ENCODE measurements at regions not wholly inside any gene's neighbourhood (a gene's known extent, or its start where the extent isn't known, plus 50 kb on each side); places are given as distances from the start of the nearest gene placed in this dataset.
"Not testable (repeated sequence)": the region's sequence is repeated elsewhere in the genome, so short reads cannot be mapped to it uniquely, and the experiment has no call there.

DNA sequence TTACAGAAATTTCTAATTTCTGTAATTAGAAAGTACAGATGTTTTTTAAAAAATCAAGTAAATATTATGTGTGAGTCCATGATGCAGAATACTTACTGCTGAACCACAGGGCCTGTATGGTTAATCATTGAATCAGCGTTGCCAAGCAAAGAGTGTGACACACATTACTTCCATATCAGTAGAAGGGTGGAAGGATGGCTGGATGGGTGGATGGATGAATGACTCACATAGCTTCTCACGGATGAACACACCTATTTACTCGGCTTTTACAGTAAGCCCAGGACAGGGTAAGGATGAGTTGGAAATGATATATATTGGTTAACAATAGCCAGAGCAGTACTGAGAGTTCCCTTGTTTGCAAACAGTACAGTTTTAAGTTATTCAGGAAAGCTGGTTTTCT is 495.9 kb upstream of the RBFOX1 start:
- DNase-seq, result no peak

DNA sequence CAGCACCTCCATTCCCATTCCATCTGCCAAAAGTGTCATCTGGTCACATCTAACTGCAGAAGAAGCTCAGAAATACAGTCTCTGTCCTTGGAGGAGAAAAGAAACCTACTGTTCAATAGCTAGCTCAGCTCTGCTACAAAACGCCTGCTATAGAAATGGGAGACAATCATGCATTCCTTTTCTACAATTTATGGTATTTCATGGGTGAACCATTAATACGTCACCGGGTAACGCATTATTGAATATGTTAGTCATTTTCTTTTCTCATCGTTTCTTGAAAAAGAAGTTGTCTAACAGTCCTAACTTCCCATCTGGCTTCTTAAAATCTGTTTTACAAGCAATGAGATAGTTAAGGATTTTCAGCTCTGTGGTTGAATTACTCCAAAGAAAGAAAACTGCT is 496.7 kb upstream of the RBFOX1 start:
- no peak for DNase-seq

DNA sequence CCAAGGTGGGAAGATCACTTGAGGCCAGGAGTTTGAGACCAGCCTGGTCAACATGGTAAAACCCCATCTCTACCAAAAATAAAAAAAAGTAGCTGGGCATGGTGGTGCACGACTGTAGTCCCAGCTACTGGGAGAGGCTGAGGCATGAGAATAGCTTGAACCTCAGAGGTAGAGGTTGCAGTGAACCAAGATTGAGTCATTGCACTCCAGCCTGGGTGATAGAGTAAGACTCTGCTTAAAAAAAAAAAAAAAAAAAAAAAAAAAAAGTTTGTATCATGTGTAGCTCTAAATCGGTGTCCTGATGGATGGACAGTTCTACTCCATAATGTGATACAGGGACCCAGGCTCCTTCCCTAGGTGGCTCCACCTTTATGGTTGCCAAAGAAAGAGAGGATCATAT is 497.1 kb upstream of the RBFOX1 start:
- DNase-seq, result no peak

DNA sequence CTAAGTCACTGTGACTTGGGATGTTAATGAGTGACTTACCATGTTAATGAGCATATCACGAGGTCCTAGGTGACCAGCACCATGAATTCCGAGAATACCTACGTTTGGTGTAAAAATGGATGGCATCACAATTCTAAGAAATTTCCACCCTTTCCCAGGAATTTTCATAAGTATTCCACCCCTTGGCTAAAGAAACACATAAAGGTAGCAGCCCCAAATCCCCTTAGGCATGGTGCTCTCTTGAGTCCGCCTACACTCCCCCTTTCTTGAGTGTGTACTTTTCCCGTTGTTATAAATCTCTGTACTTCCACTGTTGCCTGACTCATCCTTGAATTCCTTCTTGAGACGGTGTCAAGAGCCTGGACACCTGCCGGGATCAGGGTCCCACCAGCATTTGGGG is 504.0 kb upstream of the RBFOX1 start:
- DNase-seq, result no peak

DNA sequence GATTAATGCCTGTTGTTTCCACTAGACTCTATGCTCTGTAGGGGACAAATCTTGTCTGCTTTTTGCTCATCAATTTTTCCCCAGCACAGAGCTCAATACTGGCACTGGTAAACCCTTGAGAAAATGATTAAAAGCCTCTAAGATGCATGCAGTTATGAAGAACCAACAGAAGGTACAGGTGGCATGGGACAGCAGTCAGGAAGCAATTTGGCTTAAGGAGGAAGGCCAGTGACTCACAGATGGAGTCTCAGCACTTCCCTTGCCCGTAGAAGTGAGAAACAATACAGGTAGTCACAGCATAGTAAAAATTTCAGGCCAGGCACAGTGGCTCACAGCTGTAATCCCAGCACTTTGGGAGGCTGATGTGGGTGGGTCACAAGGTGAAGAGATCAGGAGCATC is 504.7 kb upstream of the RBFOX1 start:
- no peak for DNase-seq

DNA sequence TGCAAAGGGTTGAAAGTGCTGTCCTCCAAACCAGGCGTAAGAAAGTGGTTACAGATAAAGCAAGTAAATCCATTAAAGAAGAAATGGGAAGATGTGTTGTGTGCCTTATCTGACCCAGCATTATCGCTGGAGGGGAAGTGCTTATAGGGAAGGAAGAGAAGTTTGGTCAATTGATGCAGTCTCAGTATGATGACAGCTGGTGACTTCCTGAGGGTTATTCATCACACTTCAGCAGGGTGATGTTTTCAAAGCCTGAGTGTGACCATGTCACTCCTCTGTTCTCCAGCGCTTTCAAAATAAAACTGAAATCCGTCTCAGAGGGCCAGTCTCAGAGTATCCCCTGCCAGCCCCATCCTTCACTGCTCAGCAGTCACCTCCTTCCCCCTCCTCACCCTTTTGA is 505.4 kb upstream of the RBFOX1 start:
- peak; percentile 65 for DNase-seq

DNA sequence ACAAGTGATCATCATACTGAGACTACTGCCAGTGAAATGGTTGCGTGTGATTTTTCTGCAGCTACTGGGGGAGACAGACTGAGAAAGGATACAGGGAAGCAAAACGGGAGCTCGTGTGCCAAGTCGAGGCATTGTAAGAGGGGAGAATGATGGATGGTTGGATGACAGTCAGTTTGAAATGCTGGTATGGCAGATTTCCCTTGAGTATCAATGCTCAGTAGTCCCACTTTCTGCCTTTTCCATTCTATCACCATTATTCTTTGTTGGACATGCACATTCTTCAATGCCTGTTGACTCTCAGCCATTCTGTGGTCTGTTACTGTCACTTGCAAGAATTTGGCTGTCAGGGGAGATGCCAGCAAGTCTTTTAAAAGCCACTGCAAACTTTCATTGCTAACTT is 510.6 kb upstream of the RBFOX1 start:
- DNase-seq, result no peak

DNA sequence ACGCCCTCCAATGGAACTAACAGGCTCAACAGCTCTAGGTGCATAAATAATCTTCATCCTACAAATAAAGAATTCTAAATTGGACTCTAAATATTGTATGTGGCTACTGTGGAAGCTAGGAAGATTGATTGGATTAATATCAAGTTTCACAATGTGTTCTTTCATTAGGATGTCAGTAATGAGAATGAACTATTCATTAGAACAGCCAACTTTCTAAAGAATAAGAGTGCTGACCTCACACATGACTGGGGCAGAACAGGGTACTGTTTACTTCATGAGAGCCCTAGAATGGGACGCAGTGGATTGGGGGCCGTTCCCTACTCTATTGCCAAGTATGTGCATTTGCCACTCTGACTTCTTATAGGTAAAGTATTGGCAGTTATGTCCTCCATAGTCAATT is 528.2 kb upstream of the RBFOX1 start:
- DNase-seq, result no peak

DNA sequence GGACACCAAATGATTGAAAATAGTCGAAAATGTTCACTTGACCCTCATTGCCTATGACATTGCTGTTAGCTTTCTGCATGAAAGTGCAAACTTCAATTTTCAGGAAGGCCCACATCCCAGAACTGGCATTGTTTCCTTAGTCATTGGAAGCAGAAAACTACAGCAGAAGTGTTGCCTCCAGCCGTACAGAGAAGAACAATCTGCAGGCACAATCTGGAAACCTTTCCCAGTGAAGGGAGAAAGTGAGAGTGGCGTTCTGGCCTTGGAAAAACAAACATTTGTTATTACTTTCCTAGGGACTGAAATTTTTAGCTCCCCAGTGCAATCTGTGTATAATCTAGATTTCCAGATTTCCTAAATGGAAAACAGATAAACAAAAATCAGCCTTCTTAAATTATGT is 529.5 kb upstream of the RBFOX1 start:
- DNase-seq, result no peak

DNA sequence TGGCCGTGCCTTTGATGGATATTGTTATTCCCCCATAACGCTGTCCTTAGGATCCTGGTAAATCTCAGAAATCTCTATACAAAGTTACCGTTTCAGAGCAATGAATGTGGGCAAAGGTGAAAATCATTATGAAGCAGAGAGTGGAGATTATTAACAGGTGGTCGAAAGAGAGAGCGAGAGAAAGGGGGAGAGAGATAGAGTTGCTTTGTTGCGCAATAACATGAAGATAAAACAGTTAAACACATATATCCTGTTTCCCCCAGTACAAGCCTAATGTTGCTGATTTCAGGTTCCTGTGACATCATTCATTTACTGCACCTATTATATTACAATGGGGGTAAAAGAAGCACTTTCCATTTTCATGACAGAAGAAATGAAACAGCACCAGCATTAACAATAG is 535.4 kb upstream of the RBFOX1 start:
- no peak for DNase-seq

DNA sequence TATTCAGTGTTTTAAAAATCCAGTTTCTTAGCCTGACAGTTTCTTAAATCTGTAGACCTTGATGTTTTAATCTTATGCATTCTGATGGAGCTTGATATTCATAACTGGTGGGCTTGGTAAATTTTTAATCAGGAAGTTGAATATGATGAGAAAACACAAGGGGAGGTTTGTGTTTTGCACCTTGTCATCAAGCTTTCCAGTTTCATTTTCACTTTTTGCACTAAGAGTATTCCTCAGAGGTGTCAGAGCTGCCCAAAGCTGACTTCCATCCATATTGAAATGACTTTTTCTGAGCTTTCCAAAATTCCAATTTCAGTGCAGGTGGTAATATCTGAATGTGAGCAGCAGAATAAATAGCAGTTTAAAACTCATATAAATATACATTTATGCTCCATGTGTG is 555.0 kb upstream of the RBFOX1 start:
- DNase-seq, result no peak

DNA sequence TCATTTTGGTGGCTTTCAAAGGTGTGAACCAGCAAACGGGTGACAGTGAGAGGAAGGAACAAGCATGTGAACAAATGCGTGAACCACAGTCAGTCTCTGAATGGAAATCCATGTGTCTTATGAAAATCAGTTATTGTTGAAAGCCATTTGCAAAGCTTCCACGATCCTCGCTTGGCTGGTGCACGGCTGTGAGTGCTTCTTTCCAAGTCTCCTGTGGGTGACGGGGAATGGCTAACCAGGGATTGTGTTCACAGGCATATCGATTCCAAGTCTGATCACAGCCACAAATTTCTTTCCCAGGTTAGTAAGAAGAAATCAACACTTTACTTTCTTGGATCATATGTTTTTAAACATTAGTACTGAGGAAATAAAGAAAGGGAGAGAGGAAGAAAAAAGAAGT is 556.9 kb upstream of the RBFOX1 start:
- no peak for DNase-seq

DNA sequence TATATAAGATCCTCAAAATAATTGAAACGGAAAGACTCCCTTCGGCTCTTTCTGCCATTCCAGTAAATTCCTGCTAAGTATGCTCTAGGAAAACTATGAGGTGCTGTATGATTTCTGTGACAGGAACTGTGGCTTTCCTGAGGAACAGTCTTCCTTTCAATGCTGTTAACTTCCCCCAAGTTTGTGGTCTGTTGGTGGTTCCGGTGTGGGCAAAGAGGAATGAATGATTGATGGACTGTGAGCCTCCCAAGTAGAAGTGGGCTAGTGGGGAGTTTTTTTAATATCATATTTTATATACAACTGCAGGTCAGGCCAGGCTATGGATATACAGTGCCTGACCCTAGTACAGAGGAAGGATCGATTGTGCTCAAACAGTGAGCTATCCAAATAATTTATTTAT is 560.7 kb upstream of the RBFOX1 start:
- no peak for DNase-seq

DNA sequence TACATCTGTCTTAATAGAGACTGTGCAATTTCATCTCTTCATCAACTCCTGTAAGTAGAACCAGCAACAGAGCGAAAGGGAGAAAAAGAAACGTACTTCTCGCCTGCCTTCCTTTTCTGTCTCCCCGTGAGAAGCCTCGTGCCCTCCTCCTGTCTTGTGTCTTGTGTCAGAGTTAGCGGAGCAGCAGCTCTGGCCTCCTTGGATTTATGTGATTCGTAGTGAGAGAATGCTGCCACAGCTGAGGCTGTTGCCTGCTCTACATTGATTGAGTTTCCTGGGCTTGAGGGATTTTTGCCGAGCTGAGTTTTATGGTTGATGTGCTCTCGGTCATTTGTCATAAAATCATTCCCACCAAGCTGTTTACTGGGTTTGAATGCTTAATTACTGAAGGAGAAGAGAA is 579.1 kb upstream of the RBFOX1 start:
- no peak for DNase-seq

DNA sequence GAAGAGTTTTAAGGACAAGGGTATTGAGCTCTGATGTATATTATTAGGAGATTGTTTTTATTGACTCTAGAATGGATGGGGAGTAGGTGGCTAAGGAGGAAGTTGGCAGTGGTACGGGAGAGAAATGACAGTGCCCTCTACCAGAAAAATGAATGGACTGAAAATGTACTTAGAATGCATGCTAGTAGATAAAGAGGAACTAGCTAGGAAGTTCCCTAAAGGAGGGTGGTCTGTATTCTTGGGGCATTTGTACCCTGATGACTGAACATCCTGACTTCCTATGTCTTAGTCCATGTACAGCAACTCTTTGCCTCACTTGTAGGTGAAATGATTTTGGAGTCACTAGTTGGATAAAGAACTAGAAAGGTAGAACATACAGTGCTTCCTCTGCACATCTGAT is 581.5 kb upstream of the RBFOX1 start:
- DNase-seq, result no peak

DNA sequence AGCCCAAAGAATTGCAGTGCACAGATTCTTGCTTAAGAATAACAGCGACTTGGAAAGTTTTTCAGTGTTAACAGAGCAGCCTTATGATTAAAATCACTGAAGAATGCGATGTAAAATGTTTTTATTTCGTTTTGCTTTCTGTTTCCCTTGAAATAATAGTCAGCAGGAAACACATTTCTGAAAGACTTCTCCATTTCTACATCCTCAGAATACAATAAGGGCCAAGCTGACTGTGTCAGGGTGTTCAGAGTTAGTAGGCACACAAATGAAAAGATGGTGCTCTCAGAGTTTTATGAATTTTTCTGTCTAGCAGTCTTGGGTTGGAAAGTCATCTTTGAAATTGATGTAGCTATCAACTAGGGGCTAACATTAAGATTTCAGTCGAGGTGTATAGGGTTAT is 582.9 kb upstream of the RBFOX1 start:
- peak; percentile 9 for DNase-seq

DNA sequence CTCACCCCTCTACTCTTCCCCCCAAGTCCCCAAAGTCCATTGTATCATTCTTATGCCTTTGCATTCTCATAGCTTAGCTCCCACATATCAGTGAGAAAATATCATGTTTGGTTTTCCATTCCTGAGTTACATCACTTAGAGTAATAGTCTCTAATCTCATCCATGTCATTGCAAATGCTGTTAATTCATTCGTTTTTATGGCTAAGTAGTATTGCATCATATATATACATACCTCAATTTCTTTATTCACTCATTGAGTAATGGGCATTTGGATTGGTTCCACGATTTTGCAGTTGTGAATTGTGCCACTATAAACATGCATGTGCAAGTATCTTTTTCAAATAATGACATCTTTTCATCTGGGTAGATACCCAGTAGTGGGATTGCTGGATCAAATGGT is 596.3 kb upstream of the RBFOX1 start:
- DNase-seq, result not testable (repeated sequence)

DNA sequence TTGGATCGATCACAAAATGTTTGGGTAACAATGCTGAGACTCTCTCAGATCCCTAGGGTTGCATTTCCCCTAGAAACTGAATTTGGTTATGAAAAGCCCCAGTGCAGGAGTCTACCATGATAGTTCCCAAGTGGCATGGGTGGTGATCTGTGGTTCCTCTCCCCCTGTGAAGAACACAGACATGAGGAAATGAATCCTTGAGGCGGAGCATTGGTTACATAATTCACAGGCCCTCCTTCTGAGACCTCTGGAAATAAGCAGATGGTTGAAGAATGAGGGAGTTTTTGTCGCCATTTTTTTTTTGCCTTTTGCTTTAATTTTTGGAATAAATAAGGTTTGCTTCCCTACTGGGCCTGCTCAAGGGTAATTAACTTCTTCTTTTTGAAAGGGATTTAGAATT is 597.0 kb upstream of the RBFOX1 start:
- DNase-seq, result no peak

DNA sequence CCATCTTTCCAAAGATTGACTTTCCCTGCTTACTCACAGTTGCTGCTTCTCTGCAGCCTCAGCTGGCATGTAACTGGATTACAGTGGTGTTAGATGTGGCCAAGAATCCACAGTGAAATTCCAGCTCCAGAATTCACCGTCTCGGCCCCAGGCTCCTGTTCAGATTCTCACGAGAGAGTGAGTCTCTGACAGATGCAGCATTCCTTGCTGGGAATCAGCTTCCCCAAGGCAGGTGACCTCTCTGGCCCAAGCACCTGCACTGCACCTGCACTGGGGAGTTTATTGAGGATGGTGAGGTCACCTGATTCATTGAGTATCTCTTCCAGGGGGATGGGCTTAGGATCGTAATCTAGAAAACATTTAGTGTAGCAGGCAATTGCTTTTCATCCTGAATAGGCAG is 600.5 kb upstream of the RBFOX1 start:
- no peak for DNase-seq

DNA sequence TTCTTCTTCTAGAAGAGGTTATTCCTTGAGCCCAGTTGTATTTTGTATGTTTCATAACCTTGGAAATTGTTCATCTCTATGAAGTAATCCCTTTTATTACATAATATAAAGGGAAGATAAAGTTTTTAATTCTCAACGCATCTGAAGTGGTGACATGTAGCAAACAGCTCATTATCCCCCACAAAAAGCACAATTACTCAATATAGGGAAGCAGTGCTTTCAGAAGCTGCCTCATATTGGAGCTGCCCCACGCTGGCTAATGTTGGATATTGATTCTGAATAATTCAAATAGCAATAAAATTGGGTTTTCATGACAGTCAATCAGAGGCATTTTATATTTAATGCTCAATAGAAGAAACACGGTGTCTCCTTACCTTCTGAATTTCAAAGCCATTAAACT is 604.3 kb upstream of the RBFOX1 start:
- peak; percentile 7 for DNase-seq

DNA sequence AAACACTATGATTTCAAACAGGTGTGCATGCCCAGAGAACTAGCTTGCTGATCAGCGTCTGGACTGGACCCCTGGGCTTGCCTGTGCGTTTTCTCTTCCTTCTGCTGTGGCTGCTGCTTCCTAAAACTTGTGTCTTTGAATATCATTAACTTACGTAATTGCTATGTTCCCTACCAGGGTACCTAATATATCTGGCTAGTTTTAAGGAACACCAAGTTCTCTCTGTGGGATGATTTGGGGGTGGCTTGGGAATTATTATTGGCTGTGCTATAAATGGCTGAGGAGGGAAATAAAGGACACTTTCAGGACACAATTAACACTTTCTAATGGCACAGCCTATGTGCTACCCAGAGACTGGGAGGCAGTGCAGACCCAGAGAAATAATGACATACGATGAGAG is 606.0 kb upstream of the RBFOX1 start:
- no peak for DNase-seq

DNA sequence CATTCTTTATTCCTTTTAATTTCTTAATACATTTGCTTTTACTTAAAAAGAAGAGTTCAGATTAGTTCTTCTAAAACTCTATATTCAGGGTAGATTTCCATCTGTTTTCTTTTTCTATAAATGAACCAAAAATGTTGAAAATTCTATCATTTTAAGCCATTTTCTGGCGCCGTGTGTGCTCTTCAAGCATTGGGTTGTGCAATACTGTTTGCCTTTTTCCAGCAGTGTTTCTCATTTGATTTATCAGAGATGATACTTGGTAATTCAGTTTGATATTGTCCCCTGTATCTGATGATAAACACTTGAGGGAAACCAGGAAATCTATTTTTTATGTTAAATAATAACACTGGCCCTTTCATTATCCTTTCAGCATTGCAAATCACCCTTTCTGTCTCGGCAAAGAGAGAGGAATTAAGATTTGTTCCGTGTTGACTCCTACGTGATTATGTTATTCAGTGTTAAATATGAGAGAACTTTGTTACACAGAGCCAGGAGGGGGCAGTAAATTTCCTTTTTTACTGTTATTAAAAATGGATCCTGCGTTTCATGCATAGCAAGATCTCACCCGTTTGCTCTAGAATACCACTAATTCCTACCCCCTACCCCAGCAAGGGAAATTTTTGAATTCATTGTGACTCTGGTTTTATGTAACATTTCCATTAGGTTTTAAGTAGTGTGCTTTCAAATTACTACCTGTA is 606.9 kb upstream of the RBFOX1 start:
- DNase-seq, result peak; percentile 31

DNA sequence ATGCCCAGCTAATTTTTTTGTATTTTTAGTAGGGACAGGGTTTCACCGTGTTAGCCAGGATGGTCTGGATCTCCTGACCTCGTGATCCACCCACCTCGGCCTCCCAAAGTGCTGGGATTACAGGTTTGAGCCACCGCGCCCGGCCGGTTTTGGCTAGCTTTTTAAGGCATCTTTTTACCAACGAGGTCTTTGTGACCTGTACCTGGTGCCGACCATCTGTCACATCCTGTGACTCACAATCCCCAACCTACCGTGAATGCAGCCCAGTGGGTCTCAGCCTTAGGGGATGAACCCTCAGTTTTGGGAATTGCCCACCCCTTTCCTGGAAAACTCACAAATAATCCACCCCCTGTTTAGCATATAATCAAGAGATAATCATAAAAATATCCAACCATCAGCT is 607.4 kb upstream of the RBFOX1 start:
- DNase-seq, result not testable (repeated sequence)

DNA sequence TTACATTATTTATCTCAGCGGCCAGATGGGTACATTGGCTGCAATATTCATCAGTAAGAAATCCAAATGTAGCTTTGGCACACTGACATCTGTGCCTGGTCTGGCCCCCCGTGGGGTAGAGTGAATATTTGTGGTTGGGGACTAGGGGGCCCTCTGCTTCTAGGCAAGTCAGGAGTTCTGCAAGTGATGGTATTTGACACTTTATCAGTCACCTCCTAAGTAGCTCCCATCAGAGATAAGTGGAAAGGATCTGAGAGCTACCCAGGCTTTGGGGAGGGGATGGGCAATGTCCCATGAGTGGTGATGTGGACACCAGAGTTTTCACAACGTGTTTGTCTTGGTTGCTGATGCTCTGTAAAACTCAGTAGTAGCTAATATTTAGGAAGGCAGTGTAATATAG is 609.9 kb upstream of the RBFOX1 start:
- DNase-seq, result no peak

DNA sequence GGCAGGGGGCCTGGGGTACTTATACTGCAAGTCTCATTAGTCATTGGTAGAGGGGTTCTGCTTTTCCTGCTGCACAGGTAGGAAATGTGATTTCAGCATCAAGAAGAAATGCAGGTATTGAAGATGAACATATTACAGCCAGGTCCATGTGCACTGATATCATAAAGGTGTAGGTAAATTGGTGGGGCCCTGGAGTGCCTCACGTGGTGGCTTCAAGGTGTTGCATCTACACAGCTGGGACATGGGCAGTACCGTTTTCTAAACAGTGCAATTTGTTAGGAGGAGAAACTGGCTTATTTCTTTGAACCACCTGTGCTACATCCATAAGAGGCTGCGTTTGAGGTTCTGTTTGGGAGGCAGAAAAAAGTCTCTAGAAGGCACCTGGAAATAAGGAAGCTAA is 618.1 kb upstream of the RBFOX1 start:
- DNase-seq, result no peak

DNA sequence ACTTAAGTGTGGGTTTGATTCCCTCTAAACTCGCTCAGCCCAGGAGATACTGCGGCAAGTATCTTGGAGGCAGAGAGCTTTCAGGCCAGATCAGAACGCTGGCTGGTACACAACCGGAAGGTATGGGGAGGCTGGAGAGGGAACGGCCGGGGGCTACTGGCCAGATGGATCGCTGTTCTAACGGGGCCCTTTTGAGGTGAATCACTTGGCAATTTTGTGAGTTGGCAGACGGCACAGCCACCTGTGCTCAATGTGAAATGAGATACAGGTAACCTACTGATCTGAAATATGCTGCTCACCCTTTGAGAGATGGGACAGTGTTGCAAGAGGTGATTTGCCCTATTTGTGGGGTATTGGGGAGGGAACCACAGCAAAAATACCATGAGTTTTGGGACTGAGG is 622.9 kb upstream of the RBFOX1 start:
- DNase-seq, result no peak
